ENCODE measurements at regions not wholly inside any gene's neighbourhood (a gene's known extent, or its start where the extent isn't known, plus 50 kb on each side); places are given as distances from the start of the nearest gene placed in this dataset.

DNA sequence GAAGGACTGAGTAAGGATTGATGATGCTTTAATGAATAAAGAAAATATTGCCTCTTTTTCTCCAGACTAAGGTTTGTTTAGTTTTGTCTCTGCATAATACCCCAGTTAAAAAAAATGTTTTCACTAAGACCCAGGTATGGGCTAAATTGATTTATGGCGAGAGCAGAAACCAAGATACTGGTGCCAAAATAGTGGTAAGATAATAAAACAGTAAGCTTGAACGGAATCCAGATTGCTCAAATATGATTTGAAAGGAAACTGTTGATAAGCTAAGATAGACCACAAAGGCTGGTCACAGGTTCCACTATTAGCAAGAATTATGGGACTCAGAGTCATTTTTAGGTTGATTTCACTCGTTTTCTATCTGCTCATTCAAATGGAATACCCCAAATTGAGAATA lies 831.2 kb downstream of the EPHA7 start:
- DNase-seq: no peak

DNA sequence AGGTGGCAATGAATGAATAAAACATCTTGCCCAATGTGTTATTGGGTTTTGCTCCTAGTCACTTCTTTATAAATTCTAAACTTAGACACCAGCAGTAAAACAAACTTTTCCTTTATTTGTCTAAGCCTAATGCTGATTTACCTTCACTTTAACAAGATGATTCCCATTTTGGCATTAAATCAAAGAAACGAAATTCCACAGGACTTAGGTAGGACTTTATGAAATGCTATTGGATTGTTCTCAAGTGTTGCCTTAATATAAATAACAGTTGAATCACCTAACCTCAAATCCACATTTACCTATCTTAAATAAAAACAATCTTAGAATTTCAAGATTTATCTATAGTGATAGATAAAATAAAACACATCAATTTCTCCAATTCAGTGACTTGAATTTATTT lies 831.8 kb downstream of the EPHA7 start:
- no peak for DNase-seq

DNA sequence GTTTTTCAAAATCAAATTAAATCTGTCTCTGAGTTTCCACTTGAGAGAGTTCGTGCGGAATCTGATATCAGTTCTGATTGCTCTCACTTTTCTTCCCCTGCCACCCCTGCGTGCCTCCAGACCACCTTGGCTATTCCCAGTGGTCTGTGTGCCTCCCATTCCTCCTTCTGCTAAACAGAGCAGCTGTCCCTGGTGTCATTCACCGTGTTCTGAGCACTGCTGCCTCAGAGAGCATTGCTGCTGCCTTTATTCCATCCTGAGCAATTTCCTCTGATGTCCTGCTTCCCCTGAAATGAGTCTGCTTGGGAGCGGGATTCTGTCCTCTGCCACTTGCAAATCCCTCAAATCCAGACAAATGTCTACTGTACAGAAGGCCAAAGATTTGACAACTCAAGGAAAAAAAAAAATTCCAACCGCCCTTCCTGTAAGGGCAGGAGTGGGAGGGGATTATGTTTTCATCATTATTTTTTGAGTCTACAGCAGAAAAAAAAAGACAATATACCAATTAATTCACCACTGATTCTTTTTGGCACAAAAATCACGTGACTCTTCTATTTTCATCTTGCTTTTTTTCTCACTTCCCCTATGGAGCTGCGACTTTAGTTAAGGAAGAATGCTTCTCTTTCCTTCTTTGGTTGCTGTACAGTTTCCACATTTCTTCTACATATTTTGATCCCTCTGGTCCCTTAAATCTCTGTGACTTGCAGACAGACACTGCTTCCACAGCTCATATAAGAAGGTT lies 833.0 kb downstream of the EPHA7 start:
- no peak for DNase-seq

DNA sequence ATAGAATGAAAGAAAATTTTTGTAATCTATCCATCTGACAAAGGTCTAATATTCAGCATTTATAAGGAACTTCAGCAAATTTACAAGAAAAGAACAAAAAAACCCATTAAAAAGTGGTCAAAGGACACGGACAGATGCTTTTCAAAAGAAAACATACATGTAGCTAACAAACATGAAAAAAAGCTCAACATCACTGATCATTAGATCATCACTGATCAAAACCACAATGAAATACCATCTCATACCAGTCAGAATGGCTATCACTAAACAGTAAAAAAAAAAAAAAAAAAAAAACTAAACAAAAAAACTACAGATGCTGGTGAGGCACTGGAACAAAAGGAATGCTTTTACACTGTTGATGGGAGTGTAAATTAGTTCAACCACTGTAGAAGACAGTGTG lies 837.1 kb downstream of the EPHA7 start:
- DNase-seq: no peak

DNA sequence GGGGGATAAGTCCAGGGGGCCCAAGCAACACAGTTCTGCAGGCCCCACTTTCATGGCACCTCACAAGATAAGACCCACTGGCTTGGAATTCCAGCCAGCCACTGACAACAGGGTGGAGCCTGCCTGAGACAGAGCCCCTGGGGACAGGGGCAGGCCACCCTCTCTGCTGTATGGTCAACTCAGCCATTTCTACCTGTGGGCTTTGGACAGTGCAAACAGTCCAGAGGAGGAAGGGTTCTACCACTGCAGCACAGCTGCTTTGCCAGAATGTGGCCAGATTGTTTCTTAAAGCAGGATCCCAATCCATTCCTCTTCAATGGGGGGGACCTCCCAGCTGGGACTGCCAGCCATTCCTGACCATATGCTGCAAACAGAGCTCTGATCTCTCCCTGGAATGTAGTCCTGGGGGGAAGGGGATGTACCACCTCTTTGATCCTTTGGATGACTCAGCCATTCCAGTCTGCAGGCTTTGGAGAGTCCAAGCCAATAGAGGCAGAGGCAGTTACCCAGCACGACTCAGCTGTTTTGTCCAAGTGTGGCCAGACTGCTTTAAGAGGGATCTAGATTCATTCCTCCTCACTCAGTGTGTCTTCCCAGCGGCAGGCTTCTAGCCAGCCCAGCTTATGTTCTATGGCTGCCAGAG lies 842.2 kb downstream of the EPHA7 start:
- peak; percentile 51 for DNase-seq

DNA sequence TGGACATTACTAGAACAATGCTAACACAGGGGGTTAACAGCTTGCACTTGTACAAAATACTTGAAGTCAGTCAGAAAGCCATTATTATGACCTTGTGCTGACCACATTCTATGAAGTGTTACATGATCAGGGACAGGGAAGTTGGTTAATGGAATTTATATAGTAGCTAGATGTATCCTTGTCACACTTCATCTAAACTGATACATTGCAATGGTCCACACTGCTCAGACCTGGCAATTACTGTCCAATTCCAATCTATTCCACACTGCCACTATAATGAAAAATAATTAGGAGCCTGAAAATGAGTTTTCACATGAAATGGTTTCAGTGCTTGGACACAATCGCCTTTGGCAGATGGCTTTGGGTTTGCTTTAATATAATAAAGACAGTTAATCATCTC lies 850.8 kb downstream of the EPHA7 start:
- DNase-seq: no peak

DNA sequence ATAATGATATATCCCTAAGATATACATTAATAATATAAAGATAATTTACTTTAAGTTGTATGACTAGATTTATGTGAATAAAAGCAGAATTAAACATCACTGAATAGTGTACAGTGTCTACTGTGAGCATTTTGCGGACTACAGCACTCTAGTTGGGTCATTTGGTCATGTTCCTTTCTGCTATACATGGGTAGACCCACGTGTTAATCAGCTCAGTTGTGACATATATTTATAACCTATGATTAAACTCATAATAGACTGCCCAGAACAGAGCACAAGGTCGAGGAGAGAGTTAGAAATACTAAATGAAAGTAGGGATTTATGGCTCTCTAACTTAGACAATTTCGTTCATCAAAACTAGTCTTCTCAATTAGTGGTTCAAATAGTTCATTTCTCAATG lies 852.7 kb downstream of the EPHA7 start:
- DNase-seq: no peak

DNA sequence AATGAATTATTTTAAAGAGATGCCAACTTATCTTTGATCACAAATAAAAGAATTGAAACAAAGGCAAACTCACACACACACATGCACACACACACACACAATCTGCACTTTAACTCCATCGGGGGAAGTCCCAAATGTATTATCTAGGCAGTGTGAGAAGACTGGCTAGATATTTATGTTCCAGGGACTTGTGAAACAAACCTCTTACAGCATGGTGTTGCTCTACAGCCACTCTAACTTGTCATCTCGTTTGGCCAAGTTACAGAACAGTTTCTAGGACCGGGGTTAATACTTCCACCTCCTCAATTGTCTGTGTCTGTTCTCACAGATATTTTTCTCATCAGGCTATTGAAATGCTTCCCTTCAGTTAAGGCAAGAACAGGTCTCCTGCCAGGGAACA lies 855.0 kb downstream of the EPHA7 start:
- no peak for DNase-seq

DNA sequence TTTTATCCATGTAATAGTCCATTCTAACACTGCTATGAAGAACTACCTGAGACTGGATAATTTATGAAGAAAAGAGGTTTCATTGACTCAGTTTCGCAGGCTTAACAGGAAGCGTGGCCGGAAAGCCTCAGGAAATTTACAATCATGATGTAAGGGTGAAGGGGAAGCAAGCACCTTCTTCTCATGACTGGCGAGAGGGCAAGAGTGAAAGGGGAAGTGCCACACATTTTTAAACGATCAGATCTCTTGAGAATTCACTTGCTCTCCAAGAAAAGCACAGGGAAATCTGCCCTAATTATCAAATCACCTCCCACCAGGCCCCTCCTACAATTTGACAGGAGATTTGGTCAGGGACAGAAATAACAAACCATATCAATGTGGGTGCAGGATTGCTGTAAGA lies 859.7 kb downstream of the EPHA7 start:
- DNase-seq: no peak

DNA sequence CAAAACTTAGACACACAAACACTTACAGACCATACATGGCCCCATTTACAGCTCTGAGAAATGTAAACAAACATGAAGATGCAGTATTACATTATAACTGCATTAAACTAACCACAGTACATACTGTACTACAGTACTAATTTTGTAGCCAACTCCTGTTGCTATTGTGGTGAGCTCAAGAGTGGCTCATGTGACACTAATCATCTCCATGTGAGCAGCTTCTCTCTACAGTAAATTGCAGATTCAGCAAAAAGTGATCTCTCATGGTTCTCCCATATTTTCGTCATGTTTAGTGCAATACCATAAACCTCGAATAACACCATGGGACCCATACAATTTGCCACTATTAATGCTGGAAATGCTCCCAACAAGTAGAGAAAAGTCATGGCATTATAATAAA lies 860.4 kb downstream of the EPHA7 start:
- no peak for DNase-seq

DNA sequence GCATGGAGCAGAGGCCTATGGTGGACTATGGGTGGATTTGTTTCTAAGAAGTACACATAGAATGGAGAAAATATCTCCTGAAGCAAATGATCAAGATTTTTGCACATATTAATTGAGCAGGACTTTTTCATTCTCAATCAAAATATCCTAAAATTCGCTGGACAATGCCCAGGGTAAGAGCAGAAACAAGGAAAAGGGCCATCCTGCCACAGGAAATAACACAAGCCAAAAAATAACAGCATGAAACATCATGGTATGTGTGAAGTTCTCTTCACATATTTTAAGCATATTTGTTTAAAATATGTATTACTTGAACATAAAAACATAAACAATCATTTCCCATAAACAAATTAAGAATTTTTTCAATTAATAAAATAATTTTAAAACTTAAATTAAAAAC lies 868.9 kb downstream of the EPHA7 start:
- DNase-seq: no peak

DNA sequence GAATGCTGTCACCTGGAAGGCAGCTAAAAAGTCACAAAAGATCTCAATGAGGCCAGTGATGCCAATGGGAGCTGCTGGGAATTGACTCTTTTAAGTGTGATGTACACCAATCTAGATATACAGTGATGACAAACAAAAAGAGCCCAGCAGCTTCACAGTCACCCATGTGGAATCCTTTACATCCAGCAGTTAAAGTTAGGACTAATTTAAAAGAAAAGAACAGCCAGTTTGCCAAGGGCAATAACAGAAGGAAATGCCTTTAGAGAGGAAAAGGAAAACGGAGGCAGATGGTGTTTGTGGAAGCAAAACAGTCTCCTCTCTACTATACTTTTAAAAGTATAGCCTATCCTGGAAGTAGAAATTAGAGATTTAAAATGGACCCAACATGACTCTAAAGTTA lies 873.5 kb downstream of the EPHA7 start:
- DNase-seq: no peak

DNA sequence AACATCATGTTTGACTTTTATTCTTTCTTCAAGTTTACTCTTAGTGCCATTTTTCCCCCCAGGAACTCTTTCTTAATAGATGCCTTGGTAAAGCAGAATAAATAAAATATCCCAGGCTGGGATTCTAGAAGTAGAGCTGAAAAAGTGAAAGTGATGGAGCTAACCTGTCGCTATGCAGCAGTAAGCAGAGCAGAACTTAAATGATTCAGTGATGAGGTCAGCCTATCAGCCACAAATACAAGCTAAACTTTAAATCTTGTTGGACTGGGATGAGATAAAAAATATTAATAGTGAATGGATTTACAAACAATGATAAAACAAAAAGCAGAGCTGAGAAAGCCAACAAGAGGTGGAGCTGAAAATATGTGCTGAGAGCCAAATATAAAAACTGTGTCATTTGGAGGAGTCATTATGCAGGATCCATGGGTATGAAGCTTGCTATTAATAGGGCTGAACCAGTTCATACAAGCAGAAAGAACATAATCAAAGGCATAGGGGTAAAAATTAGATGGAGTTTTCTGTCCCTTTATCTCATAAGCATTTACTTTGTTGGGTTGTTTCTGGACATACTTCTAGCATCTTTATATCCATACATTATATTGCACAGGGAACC lies 877.8 kb downstream of the EPHA7 start:
- no peak for DNase-seq

DNA sequence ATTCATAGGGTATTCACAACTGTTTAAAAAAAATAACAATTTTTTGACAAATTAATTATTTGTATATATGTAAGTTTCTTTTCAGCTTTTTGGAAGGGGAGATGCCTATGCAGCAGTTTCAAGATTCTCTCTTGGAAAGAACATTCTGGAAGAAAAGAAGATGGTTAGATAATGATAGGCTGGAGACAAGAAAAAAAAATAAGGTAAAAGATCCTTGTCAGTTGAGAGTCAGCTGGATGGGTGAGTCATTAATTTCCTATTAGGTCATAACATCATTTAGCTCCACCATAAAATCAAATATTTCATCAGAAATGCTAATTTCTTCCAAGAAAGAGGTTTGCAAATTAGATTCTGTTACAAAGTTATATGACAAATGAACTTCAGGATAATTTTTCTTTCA lies 880.4 kb downstream of the EPHA7 start:
- DNase-seq: no peak

DNA sequence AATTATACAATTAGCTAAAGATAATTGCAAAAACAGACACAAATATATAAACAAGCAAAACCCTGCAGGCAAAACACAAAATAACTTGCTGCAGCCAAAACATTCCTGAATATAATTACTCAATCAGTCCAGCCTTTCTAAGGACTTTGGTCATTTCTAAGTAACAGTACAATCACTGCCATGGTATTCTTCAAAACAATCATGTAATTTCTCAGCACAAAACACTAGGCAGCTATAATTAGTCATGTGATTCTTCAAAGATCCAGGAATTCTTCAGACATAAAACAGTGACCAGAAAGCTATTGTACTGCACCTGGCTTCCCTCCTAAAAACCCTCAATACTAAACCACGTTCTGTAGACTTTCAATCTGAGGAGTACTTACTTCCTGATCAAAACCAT lies 881.1 kb downstream of the EPHA7 start:
- no peak for DNase-seq

DNA sequence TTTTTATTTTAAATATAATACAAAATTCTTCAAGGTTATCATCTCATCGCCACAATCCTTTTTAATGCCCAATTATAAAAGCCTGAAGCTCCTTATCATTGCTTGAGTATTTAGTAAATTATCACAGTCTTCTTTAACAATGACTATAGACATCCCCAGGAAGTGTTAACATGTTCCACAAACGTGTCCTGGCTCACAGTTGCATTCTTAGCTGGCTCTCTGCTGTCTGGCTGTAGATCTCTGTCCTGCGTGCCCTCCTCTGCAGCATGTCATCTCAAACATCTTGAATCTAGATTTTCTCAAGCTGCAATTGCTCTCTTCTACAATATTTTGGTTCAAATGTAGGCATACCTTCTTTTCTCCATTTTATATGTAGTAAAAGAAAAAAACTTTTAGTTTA lies 885.2 kb downstream of the EPHA7 start:
- no peak for DNase-seq

DNA sequence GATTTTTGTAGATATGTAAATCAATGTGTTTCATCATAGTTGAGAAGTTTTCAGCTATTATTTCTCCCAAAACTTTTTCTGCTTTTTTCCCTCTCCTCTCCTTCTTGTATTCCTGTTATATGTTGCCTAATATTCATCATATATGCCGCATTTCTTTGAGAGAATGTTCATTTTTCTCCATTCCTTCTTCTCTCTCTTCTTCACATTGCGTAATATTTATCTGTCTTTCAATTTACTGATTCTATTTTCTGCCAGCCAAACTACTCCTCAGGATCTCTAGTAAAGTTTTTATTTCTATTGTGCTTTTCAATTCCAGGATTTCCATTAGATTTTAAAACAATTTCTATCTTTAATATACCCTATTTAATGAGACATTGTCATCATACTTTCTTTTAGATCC lies 896.8 kb downstream of the EPHA7 start:
- DNase-seq: no peak

DNA sequence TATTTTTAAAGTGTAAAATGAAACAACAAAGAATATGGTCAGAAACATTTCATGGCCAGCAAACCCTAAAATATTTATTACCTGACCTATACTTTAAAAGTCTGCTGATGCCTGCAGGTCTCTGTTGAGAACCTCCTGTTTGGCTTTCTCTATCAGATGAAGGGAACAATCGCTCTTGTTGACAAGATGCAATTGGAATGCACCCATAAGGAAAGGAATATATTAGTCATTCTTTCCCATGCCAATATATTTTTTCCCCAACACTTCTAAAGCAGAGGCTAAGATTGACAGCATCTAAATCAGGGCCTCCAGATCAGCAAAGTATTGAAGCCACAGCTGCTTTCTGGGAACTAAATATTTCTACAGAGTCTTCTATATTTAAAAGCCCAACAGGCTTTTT lies 897.8 kb downstream of the EPHA7 start:
- DNase-seq: no peak

DNA sequence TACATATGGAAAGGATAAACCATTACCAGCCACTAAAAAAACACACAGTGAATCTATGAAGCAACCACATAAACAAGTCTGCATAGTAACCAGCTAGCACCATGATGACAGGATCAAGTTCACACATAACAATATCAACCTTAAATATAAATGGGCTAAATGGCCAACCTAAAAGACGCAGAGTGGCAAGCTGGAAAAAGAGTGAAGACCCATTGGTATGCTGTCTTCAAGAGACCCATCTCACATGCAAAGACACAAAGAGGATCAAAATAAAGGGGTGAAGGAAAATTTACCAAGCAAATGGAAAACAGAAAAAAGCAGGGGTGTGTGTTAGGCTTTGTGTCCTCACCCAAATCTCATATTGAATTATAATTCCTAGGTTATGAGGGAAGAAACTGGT lies 909.2 kb downstream of the EPHA7 start:
- DNase-seq: no peak

DNA sequence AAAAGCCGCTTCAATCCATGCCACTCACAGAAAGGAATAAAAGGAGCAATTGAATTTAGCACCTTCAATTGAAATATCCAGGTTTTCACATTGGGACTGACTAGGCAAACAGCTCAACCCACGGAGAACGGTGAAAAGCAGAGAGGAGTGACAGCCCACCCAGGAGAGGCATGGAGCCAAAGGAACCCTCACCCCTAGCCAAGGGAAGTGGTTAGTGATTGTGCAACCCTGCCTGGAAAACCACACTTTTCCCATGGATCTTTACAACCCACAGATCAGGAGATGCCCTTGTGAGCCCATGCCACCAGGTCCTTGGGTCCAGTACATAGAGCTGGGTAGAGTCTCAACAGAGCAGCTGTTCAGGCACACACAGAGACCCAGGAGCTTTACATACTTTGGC lies 911.8 kb downstream of the EPHA7 start:
- no peak for DNase-seq

DNA sequence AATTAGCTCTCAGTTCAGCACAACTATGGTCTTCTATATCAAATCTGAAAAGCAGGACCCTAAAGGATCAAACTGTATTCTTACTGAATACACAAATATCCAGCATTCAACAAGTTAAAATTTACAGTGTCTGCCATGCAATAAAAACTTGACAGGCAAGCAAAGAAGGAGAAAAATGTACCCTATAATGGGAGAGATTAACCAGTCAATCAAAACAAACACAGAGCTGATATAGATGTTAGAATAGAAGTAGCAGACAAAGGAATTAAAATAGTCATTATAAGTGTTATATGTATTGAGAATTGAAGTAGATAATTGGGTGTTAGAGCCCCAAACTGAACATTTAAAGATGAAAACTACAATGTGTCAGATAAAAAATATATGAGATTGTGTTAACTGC lies 914.9 kb downstream of the EPHA7 start:
- DNase-seq: no peak

DNA sequence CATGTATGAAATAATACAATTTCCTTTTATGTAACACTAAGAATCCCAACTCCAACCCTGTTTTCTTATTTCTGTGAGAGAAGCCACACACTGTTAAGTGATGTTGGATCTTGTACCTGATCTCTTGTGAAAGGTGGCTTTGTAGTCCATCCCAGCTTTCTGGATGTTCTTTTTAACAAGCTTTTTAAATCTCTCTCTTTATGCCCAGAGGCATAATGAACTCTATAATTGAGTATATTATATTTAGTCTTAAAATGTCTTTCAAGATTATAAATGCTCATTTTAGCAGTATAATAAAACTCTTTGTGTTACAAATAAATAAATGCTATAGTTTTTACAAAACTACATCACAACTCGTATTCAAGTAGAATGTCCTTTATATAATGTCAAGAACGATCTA lies 922.1 kb downstream of the EPHA7 start:
- no peak for DNase-seq

DNA sequence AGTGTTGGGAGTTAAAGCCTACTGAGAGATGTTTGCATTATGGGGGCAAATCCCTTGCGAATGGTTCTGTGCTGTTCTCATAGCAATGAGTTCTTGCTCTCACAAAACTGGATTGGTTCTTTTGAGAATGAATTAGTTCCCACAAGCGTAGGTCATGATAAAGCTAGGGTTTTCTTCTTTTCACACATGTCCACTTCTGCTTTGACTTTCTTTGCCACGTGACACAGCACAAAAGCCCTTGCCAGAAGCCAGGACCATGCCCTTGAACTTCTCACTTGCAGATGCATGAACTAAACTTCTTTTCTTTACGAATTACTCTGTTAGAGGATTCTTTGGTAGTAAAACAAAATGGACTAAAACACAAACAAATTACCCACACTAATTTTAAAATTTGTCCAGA lies 922.8 kb downstream of the EPHA7 start:
- no peak for DNase-seq

DNA sequence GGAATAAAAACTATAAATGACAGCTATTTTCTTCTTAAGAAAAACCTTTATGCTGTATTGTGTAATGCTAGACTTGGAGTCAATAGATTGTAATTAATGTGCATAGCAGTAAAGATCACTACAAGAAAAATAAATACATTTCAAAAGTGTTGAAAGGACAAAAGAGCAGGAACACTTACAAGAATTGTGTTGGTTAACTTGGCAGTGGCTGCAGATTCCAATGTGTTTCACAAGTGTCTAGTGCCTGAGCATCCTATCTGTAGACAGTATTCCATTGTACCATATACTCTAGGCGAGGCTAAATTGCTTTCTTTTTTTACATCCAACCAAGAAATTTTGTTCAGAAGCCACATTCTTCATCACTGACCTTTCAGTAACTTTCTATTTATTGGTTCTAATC lies 924.1 kb downstream of the EPHA7 start:
- DNase-seq: no peak

DNA sequence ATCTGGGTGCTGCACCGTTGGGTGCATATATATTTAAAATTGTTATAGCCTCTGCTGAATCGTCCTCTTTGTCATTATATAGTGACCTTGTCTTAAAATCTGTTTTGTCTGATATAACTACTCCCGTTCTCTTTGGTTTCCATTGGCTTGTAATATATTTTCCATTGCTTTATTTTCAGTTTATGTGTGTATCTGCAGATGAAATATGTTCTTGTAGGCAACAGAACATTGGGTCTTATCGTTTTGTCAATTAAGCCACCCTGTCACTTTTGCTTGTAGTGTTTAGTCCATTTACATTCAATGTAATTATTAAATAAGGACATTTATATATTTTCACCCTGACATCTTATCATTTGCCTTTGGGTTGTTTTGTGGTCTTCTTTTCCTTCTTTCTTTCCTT lies 933.9 kb downstream of the EPHA7 start:
- DNase-seq: no peak

Data from activated effector memory CD4-positive, alpha-beta T cell treated with anti-CD3 and anti-CD28 coated beads, Interleukin-2, amount 50 U/mL, for 16 hours (primary cell).